H9 (cell line): ENCODE measurements at regions not wholly inside any gene's neighbourhood (a gene's known extent, or its start where the extent isn't known, plus 50 kb on each side); places are given as distances from the start of the nearest gene placed in this dataset.
A peak's percentile ranks its signal among the peaks of the same experiment; 100 is the strongest.

ENCODE experiments used
- DNase-seq: peaks from one replicate; pipeline ENCODE4 v3.0.0-alpha.2; 2017
- H2AFZ ChIP-seq: one replicate; pipeline ENCODE4 v1.6.1; 2013; ENCODE audit warnings: mild to moderate bottlenecking, low read length, control low read depth, moderate library complexity
- H2AK5ac ChIP-seq: 2 replicates; pipeline ENCODE4 v1.6.1; 2013; ENCODE audit warnings: low read length, control low read depth, mixed read lengths; ENCODE audit not compliant: insufficient read length
- H2BK120ac ChIP-seq: one replicate; pipeline ENCODE4 v1.6.1; 2013; ENCODE audit warnings: low read depth, mild to moderate bottlenecking, low read length, control low read depth, inconsistent platforms; ENCODE audit not compliant: poor library complexity, severe bottlenecking
- H2BK12ac ChIP-seq: 2 replicates; pipeline ENCODE4 v1.6.1; 2013; ENCODE audit warnings: low read length, control low read depth, mixed read lengths, low read depth; ENCODE audit not compliant: insufficient read length
- H2BK15ac ChIP-seq: 2 replicates; pipeline ENCODE4 v1.6.1; 2013; ENCODE audit warnings: low read depth, low read length, control low read depth
- H2BK20ac ChIP-seq: one replicate; pipeline ENCODE4 v1.6.1; 2013; ENCODE audit warnings: low read depth, mild to moderate bottlenecking, low read length, control low read depth, inconsistent platforms; ENCODE audit not compliant: poor library complexity, severe bottlenecking
- H2BK5ac ChIP-seq: 2 replicates; pipeline ENCODE4 v1.6.1; 2013; ENCODE audit warnings: low read length, control low read depth, mixed read lengths; ENCODE audit not compliant: insufficient read length
- H3K14ac ChIP-seq: 2 replicates; pipeline ENCODE4 v1.6.1; 2013; ENCODE audit warnings: low read length, control low read depth; ENCODE audit not compliant: insufficient read depth
- H3K18ac ChIP-seq: 2 replicates; pipeline ENCODE4 v1.6.1; 2013; ENCODE audit warnings: low read depth, mild to moderate bottlenecking, mixed read lengths, low read length, control low read depth; ENCODE audit not compliant: insufficient read length
- H3K23ac ChIP-seq: 2 replicates; pipeline ENCODE4 v1.6.1; 2013; ENCODE audit warnings: low read length, control low read depth, mixed read lengths, low read depth; ENCODE audit not compliant: insufficient read length
- H3K23me2 ChIP-seq: 2 replicates; pipeline ENCODE4 v1.6.1; 2013; ENCODE audit warnings: low read depth, mild to moderate bottlenecking, mixed read lengths, low read length, control low read depth; ENCODE audit not compliant: insufficient read length, poor library complexity, severe bottlenecking
- H3K27ac ChIP-seq: 2 replicates; pipeline ENCODE4 v1.5.1; 2013; ENCODE audit warnings: low read length, control low read depth, mixed read lengths, low read depth; ENCODE audit not compliant: insufficient read length
- H3K27me3 ChIP-seq: 2 replicates; pipeline ENCODE4 v1.6.1; 2013; ENCODE audit warnings: low read length, control low read depth, inconsistent platforms; ENCODE audit not compliant: insufficient read depth
- H3K4ac ChIP-seq: 2 replicates; pipeline ENCODE4 v1.6.1; 2013; ENCODE audit warnings: low read depth, mild to moderate bottlenecking, control low read depth, inconsistent platforms, low read length, moderate library complexity
- H3K4me1 ChIP-seq: 2 replicates; pipeline ENCODE4 v1.6.1; 2013; ENCODE audit warnings: low read length, control low read depth, inconsistent platforms; ENCODE audit not compliant: insufficient read depth
- H3K4me2 ChIP-seq: 2 replicates; pipeline ENCODE4 v1.6.1; 2013; ENCODE audit warnings: low read length, control low read depth, mixed read lengths; ENCODE audit not compliant: insufficient read length, insufficient read depth
- H3K56ac ChIP-seq: 2 replicates; pipeline ENCODE4 v1.6.1; 2013; ENCODE audit warnings: low read depth, mild to moderate bottlenecking, mixed read lengths, low read length, control low read depth; ENCODE audit not compliant: insufficient read length
- H3K79me1 ChIP-seq: 2 replicates; pipeline ENCODE4 v1.6.1; 2013; ENCODE audit warnings: low read depth, mild to moderate bottlenecking, moderate library complexity, low read length, control low read depth, inconsistent platforms; ENCODE audit not compliant: insufficient read depth, poor library complexity, severe bottlenecking
- H3K79me2 ChIP-seq: 2 replicates; pipeline ENCODE4 v1.6.1; 2013; ENCODE audit warnings: low read length, control low read depth, inconsistent platforms; ENCODE audit not compliant: insufficient read depth
- H3K9ac ChIP-seq: 2 replicates; pipeline ENCODE4 v1.6.1; 2013; ENCODE audit warnings: low read length, control low read depth, mixed read lengths; ENCODE audit not compliant: insufficient read length; ENCODE audit errors: extremely low read depth
- H3K9me3 ChIP-seq: one replicate; pipeline ENCODE4 v1.6.1; 2013; ENCODE audit warnings: low read depth, low read length, inconsistent platforms; ENCODE audit not compliant: control insufficient read depth
- H3T11ph ChIP-seq: one replicate; pipeline ENCODE4 v1.6.1; 2013; ENCODE audit warnings: mild to moderate bottlenecking, low read length, control low read depth, inconsistent platforms
- H4K20me1 ChIP-seq: one replicate; pipeline ENCODE4 v1.6.1; 2013; ENCODE audit not compliant: control insufficient read depth, insufficient read length, insufficient read depth
- H4K5ac ChIP-seq: 2 replicates; pipeline ENCODE4 v1.6.1; 2013; ENCODE audit warnings: low read depth, mild to moderate bottlenecking, mixed read lengths, low read length, control low read depth; ENCODE audit not compliant: insufficient read length
- H4K8ac ChIP-seq: replicated peaks from 2 replicates; pipeline ENCODE4 v1.6.1; 2013; ENCODE audit warnings: low read length, control low read depth, mixed read lengths, low read depth; ENCODE audit not compliant: insufficient read length
- H4K91ac ChIP-seq: 2 replicates; pipeline ENCODE4 v1.6.1; 2013; ENCODE audit warnings: low read depth, mild to moderate bottlenecking, moderate library complexity, mixed read lengths, low read length, control low read depth; ENCODE audit not compliant: insufficient read length
- H3K27ac Mint-ChIP-seq, 3 experiments: 2 replicates in 2 of 3; 3 replicates in 1 of 3; pipeline ENCODE4 v1.8.0; 2020 to 2021; ENCODE audit warnings: mixed read lengths in 3 of 3, mild to moderate bottlenecking in 1 of 3, moderate library complexity in 1 of 3
- H3K27me3 Mint-ChIP-seq: 2 replicates; pipeline ENCODE4 v1.8.0; 2021; ENCODE audit warnings: low read depth, mild to moderate bottlenecking, moderate library complexity, mixed read lengths
- H3K36me3 Mint-ChIP-seq, 3 experiments: 2 replicates in 2 of 3; 3 replicates in 1 of 3; pipeline ENCODE4 v1.8.0; 2020 to 2021; ENCODE audit warnings: low read depth in 3 of 3, mixed read lengths in 3 of 3; ENCODE audit not compliant: insufficient read depth in 1 of 3
- H3K4me1 Mint-ChIP-seq, 2 experiments: 2 replicates each; pipeline ENCODE4 v1.8.0; 2020; ENCODE audit warnings: mixed read lengths in 2 of 2
- H3K4me3 Mint-ChIP-seq, 2 experiments: 2 replicates in 1 of 2; 3 replicates in 1 of 2; pipeline ENCODE4 v1.8.0; 2020 to 2021; ENCODE audit warnings: mild to moderate bottlenecking in 2 of 2, mixed read lengths in 2 of 2, moderate library complexity in 1 of 2
- H3K9me3 Mint-ChIP-seq, 2 experiments: 2 replicates in 1 of 2; 3 replicates in 1 of 2; pipeline ENCODE4 v1.8.0; 2020; ENCODE audit warnings: mild to moderate bottlenecking in 2 of 2, mixed read lengths in 2 of 2, moderate library complexity in 1 of 2
- CTCF ChIP-seq: fragments of 200-600 bp; sonication (generic); conservative IDR thresholded peaks from 3 replicates; pipeline ENCODE4 v1.8.0; 2021; ENCODE audit warnings: antibody characterized with exemption, mild to moderate bottlenecking
- whole genome bisulfite sequencing: extraction: QIAGEN DNeasy Blood & Tissue Kit; methylation state at CpG from one replicate; pipeline ENCODE4 v1.1.7; 2013; ENCODE audit warnings: missing lambda C conversion rate, low lambda C conversion rate, mixed read lengths; ENCODE audit not compliant: insufficient read length; ENCODE audit errors: extremely low coverage; 5-methylcytosine and 5-hydroxymethylcytosine counted together

DNA sequence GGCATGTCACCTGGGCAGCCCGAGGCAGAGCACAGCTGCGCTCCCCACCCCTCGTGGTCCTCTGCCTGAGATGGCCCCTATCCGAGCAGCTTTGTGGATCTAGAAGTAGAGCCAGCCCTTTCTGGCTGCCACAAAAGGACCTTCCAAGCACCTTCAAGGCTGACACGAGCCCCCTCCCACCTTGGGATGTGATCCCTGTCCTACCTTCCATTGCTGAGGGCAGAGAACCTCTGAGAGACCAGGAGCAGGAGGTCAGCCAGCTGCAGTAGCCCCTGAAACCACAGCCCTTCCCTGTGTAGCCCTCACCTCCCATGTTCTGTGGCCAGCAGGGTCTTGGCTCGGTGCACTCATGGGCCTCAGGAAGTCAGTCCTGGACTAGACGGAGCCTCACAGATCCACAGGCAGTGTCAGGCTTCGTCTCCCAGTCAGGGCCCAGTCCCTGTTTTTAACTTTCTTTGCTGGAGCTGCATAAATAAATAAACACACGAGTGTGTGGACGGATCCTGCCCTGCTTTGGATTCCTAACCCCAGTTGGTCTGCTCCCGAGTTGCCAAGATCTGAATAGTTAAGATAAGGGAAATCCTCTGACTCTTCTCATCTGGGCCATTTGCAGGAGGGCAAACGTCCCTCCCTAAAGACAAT, 507.7 kb downstream of the PREX1 start:
- H3K27ac ChIP-seq = no peak overlapping the region
- Mint-ChIP-seq H3K4me3 (no peak overlapping the region), H3K4me1 (peaks cover 27 to 38% of the 10 kb centered on the region in 2 experiments), H3K27ac (peak overlapping the region in 2 of 3 experiments; percentile 14 to 86; a peak in 4 of 7 replicates), H3K36me3 (peaks cover 0 to 2% (median 0%) of the 10 kb centered on the region in 3 experiments; a peak in 2 of 7 replicates), H3K9me3 (peaks cover 0 to 3% of the 10 kb centered on the region in 2 experiments; a peak in 2 of 5 replicates), H3K27me3 (no peaks in the 10 kb centered on the region; the same call in none of the 2 replicates)
- no peak overlapping the region for H2BK120ac ChIP-seq
- no CpG with 5 or more reads among the region's 12 CpGs for WGBS
- no peak overlapping the region for H2BK20ac ChIP-seq
- no peak overlapping the region for H2BK12ac ChIP-seq
- no peak overlapping the region for H3K18ac ChIP-seq
- H3T11ph ChIP-seq = no peak overlapping the region
- no peak overlapping the region for H3K4me2 ChIP-seq
- no peaks in the 10 kb centered on the region for H3K23me2 ChIP-seq
- H2BK5ac ChIP-seq = no peak overlapping the region
- no peak overlapping the region for H2AFZ ChIP-seq
- no peak overlapping the region for H4K91ac ChIP-seq
- DNase-seq = no peak
- no peaks in the 10 kb centered on the region for H4K20me1 ChIP-seq
- peaks cover 3% of the 10 kb centered on the region; the same call in 1 of the 2 replicates for H3K4me1 ChIP-seq
- no peak overlapping the region for H3K14ac ChIP-seq
- H3K56ac ChIP-seq = no peak overlapping the region
- no peak overlapping the region for H3K23ac ChIP-seq
- H3K79me2 ChIP-seq = no peaks in the 10 kb centered on the region
- no peak overlapping the region for H3K4ac ChIP-seq
- no peaks in the 10 kb centered on the region for H3K9me3 ChIP-seq
- H3K79me1 ChIP-seq = no peaks in the 10 kb centered on the region
- no peak for TF ChIP-seq CTCF
- H3K9ac ChIP-seq = no peak overlapping the region
- no peak overlapping the region for H2AK5ac ChIP-seq
- no peak overlapping the region for H2BK15ac ChIP-seq
- H4K8ac ChIP-seq = no peak overlapping the region
- no peak overlapping the region for H4K5ac ChIP-seq
- H3K27me3 ChIP-seq = no peaks in the 10 kb centered on the region
